DOHH2 (cell line): ENCODE measurements at regions not wholly inside any gene's neighbourhood (a gene's known extent, or its start where the extent isn't known, plus 50 kb on each side); places are given as distances from the start of the nearest gene placed in this dataset.

Experiments used
- EZH2phosphoT487 ChIP-seq: fragments of 200-600 bp; sonication (generic); IDR thresholded peaks from 2 replicates; pipeline ENCODE4 v1.6.1; 2017; ENCODE audit warnings: borderline replicate concordance, mild to moderate bottlenecking, antibody characterized with exemption, low read length, moderate library complexity, mixed read lengths
- TF ChIP-seq, protein P1 (sequence below): fragments of 200-600 bp; sonication (generic); IDR thresholded peaks from one replicate; pipeline ENCODE4 v1.5.1; 2014; ENCODE audit warnings: antibody characterized with exemption, mild to moderate bottlenecking, low read depth, low read length; ENCODE audit not compliant: poor library complexity, severe bottlenecking

DNA sequence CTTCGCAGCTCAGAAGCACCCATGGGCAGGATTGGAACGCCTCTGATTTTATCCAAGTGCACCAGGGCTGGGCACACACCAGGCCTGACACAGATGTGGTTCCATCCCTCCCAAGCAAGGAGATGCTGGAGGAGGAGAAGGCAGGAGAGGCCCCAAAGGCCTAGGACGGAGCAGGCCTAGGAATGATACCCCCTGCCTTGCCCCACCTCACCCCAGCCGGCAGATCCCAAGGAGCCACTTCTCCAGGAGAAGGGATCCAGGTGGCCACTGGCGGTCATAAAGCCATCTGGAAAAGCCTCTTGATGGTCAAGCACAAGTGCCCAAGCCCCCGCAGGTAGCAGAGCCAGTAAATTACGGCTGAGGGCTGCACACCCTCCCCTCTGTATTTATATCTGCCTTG, 211.8 kb downstream of the TBC1D2B start:
- TF ChIP-seq, protein P1, sequence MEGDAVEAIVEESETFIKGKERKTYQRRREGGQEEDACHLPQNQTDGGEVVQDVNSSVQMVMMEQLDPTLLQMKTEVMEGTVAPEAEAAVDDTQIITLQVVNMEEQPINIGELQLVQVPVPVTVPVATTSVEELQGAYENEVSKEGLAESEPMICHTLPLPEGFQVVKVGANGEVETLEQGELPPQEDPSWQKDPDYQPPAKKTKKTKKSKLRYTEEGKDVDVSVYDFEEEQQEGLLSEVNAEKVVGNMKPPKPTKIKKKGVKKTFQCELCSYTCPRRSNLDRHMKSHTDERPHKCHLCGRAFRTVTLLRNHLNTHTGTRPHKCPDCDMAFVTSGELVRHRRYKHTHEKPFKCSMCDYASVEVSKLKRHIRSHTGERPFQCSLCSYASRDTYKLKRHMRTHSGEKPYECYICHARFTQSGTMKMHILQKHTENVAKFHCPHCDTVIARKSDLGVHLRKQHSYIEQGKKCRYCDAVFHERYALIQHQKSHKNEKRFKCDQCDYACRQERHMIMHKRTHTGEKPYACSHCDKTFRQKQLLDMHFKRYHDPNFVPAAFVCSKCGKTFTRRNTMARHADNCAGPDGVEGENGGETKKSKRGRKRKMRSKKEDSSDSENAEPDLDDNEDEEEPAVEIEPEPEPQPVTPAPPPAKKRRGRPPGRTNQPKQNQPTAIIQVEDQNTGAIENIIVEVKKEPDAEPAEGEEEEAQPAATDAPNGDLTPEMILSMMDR: no peak
- no peak for TF ChIP-seq EZH2phosphoT487
